ENCODE measurements at regions not wholly inside any gene's neighbourhood (a gene's known extent, or its start where the extent isn't known, plus 50 kb on each side); places are given as distances from the start of the nearest gene placed in this dataset.

- H3K36me3 Mint-ChIP-seq (ENCODE audit: low read depth), result no peaks in the 10 kb centered on the region
- DNase-seq (no peak), ATAC-seq (ENCODE audit: poor library complexity) (no peak)
- H3K4me3 Mint-ChIP-seq, result no peak overlapping the region
- CTCF ChIA-PET, result no interaction called here
- H3K9me3 Mint-ChIP-seq, result no peaks in the 10 kb centered on the region
- POLR2A ChIA-PET, result no interaction called here
- H3K27ac Mint-ChIP-seq, result no peak overlapping the region
- no peaks in the 10 kb centered on the region for H3K36me3 ChIP-seq (ENCODE audit: insufficient read depth, low read length)
- no peaks in the 10 kb centered on the region for H3K27me3 ChIP-seq (ENCODE audit: control insufficient read depth in 1 of 2, insufficient read depth in 2 of 2, low read length in 2 of 2)
- H3K4me1 Mint-ChIP-seq (ENCODE audit: low read depth), result no peaks in the 10 kb centered on the region
- peaks cover 0 to 5% of the 10 kb centered on the region in 2 experiments for H3K9me3 ChIP-seq (ENCODE audit: control insufficient read depth in 1 of 2, insufficient read depth in 1 of 2, low read length in 2 of 2)
- H3K27ac ChIP-seq (ENCODE audit: low read depth in 1 of 2, low read length in 2 of 2), result no peak overlapping the region
- TF ChIP-seq, protein P1, sequence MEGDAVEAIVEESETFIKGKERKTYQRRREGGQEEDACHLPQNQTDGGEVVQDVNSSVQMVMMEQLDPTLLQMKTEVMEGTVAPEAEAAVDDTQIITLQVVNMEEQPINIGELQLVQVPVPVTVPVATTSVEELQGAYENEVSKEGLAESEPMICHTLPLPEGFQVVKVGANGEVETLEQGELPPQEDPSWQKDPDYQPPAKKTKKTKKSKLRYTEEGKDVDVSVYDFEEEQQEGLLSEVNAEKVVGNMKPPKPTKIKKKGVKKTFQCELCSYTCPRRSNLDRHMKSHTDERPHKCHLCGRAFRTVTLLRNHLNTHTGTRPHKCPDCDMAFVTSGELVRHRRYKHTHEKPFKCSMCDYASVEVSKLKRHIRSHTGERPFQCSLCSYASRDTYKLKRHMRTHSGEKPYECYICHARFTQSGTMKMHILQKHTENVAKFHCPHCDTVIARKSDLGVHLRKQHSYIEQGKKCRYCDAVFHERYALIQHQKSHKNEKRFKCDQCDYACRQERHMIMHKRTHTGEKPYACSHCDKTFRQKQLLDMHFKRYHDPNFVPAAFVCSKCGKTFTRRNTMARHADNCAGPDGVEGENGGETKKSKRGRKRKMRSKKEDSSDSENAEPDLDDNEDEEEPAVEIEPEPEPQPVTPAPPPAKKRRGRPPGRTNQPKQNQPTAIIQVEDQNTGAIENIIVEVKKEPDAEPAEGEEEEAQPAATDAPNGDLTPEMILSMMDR (IDR thresholded peaks at IDR 0.05), result no peak
- H3K27me3 Mint-ChIP-seq, result peaks cover 4% of the 10 kb centered on the region
- intact Hi-C loops (cut with DNase I, micrococcal nuclease), result no loop called here
- H3K4me1 ChIP-seq (ENCODE audit: insufficient read depth, low read length), result no peaks in the 10 kb centered on the region
- no peak overlapping the region for H3K4me3 ChIP-seq (ENCODE audit: low read length)
Observed at GRCh38 chr10:85448716-85449115, 917.9 kb downstream of the GRID1 start.

DNA sequence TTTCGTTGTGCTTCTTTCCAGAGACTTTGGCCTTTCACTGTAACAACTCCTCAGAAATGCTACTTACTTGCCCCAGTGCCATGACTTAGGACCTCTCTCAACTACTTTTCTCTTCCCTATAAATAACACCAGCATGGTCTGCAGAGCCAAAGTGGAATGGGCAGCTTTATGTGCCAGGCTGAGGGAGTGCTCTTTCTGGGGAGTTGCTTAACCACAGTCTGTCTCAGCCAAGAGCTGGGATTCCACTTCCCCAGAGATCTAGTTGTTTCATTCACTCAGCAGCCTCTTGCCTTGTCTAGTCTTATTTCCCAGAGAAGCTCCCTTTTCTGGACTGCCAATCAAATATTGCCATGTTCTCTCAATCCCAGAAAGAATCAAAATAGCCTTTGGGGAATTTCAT lies 912.2 kb downstream of the GRID1 start:
- POLR2A ChIA-PET, result interaction anchor here (0.7 kb wide), 1 partner anchor 517 kb away, joined by 3 read pairs; no protein-coding TSS in a partner anchor
- no peaks in the 10 kb centered on the region for H3K4me1 Mint-ChIP-seq (ENCODE audit: low read depth)
- H3K36me3 Mint-ChIP-seq (ENCODE audit: low read depth), result no peaks in the 10 kb centered on the region
- Histone ChIP-seq H3K36me3 (ENCODE audit: insufficient read depth, low read length) (no peaks in the 10 kb centered on the region), H3K9me3 (ENCODE audit: control insufficient read depth in 1 of 2, insufficient read depth in 1 of 2, low read length in 2 of 2) (peaks cover 0 to 5% of the 10 kb centered on the region in 2 experiments), H3K4me3 (ENCODE audit: low read length) (no peak overlapping the region), H3K27ac (ENCODE audit: low read depth in 1 of 2, low read length in 2 of 2) (no peak overlapping the region), H3K27me3 (ENCODE audit: control insufficient read depth in 1 of 2, insufficient read depth in 2 of 2, low read length in 2 of 2) (peaks cover 0 to 2% of the 10 kb centered on the region in 2 experiments), H3K4me1 (ENCODE audit: insufficient read depth, low read length) (no peaks in the 10 kb centered on the region)
- no peak overlapping the region for H3K27ac Mint-ChIP-seq
- no peak overlapping the region for H3K4me3 Mint-ChIP-seq
- H3K27me3 Mint-ChIP-seq, result peaks cover 4% of the 10 kb centered on the region
- no peaks in the 10 kb centered on the region for H3K9me3 Mint-ChIP-seq
- CTCF ChIA-PET, result no interaction called here
- intact Hi-C loops (cut with DNase I, micrococcal nuclease), result no loop called here
- TF ChIP-seq, protein P1 (IDR thresholded peaks at IDR 0.05), result no peak
- DNase-seq (no peak), ATAC-seq (ENCODE audit: poor library complexity) (no peak)

GRCh38 chr10:85457191-85457590 lies 909.4 kb downstream of the GRID1 start:
- intact Hi-C loops (cut with DNase I, micrococcal nuclease), result no loop called here
- no peaks in the 10 kb centered on the region for H3K27me3 Mint-ChIP-seq
- TF ChIP-seq, protein P1 (IDR thresholded peaks at IDR 0.05), result no peak
- no peak overlapping the region for H3K4me3 Mint-ChIP-seq
- H3K27ac Mint-ChIP-seq, result no peak overlapping the region
- no peaks in the 10 kb centered on the region for H3K4me1 ChIP-seq (ENCODE audit: insufficient read depth, low read length)
- POLR2A ChIA-PET, result no interaction called here
- H3K4me1 Mint-ChIP-seq (ENCODE audit: low read depth), result no peaks in the 10 kb centered on the region
- DNase-seq, result no peak
- H3K9me3 Mint-ChIP-seq, result no peaks in the 10 kb centered on the region
- no peaks in the 10 kb centered on the region for H3K9me3 ChIP-seq (ENCODE audit: control insufficient read depth in 1 of 2, insufficient read depth in 1 of 2, low read length in 2 of 2)
- CTCF ChIA-PET, result no interaction called here
- H3K36me3 ChIP-seq (ENCODE audit: insufficient read depth, low read length), result no peaks in the 10 kb centered on the region
- ATAC-seq (ENCODE audit: poor library complexity), result no peak
- H3K27me3 ChIP-seq (ENCODE audit: control insufficient read depth in 1 of 2, insufficient read depth in 2 of 2, low read length in 2 of 2), result peaks cover 0 to 2% of the 10 kb centered on the region in 2 experiments
- H3K36me3 Mint-ChIP-seq (ENCODE audit: low read depth), result no peaks in the 10 kb centered on the region
- no peak overlapping the region for H3K27ac ChIP-seq (ENCODE audit: low read depth in 1 of 2, low read length in 2 of 2)
- H3K4me3 ChIP-seq (ENCODE audit: low read length), result no peak overlapping the region
